WTC11 (cell line): ENCODE measurements at regions not wholly inside any gene's neighbourhood (a gene's known extent, or its start where the extent isn't known, plus 50 kb on each side); places are given as distances from the start of the nearest gene placed in this dataset.

Source experiments
- ATAC-seq: fragments of 200-7000 bp; cut with Tn5 transposase; 2 replicates; pipeline ENCODE4 v1.10.0; 2021; ENCODE audit warnings: mild to moderate bottlenecking, moderate library complexity
- CTCF ChIA-PET: fragments of 300-600 bp; sonication (Branson Sonifier 250); formaldehyde crosslinking; loops from one replicate; lab custom pipeline; 2021; ENCODE audit warnings: antibody characterized with exemption; lab: Charles Lee
- POLR2A ChIA-PET: fragments of 350-600 bp; sonication (Branson Sonifier 250); formaldehyde crosslinking; loops from one replicate; lab custom pipeline; 2021; ENCODE audit warnings: antibody characterized with exemption; lab: Charles Lee
- DNase-seq: peaks from one replicate; pipeline ENCODE4 v3.0.0; 2021; ENCODE audit warnings: low spot score
- H3K27ac Mint-ChIP-seq: 2 replicates; pipeline ENCODE4 v1.8.0; 2021; ENCODE audit warnings: mixed read lengths
- H3K27me3 Mint-ChIP-seq: 2 replicates; pipeline ENCODE4 v1.8.0; 2021; ENCODE audit warnings: low read depth, mild to moderate bottlenecking, moderate library complexity, mixed read lengths
- H3K36me3 Mint-ChIP-seq: 2 replicates; pipeline ENCODE4 v1.8.0; 2021; ENCODE audit warnings: mixed read lengths
- H3K4me1 Mint-ChIP-seq: 2 replicates; pipeline ENCODE4 v1.8.0; 2022; ENCODE audit warnings: mixed read lengths
- H3K4me3 Mint-ChIP-seq: 2 replicates; pipeline ENCODE4 v1.8.0; 2021; ENCODE audit warnings: mild to moderate bottlenecking, moderate library complexity, mixed read lengths
- H3K9me3 Mint-ChIP-seq: 2 replicates; pipeline ENCODE4 v1.8.0; 2021; ENCODE audit warnings: mixed read lengths
- CREB1 ChIP-seq: sonication (generic); formaldehyde crosslinking; IDR thresholded peaks from 2 replicates; pipeline ENCODE4 v1.8.0; 2023; ENCODE audit warnings: mild to moderate bottlenecking, missing genetic modification reagents
- FOXJ3 ChIP-seq: sonication (generic); formaldehyde crosslinking; IDR thresholded peaks from 2 replicates; pipeline ENCODE4 v1.9.0; 2021; ENCODE audit warnings: missing genetic modification reagents, mild to moderate bottlenecking, borderline replicate concordance
- GABPB1 ChIP-seq: sonication (generic); formaldehyde crosslinking; IDR thresholded peaks from 2 replicates; pipeline ENCODE4 v1.8.1; 2023; ENCODE audit warnings: mild to moderate bottlenecking, missing genetic modification reagents
- HMGA2 ChIP-seq: fragments of 250-450 bp; sonication (Bioruptor Pico); IDR thresholded peaks from 2 replicates; pipeline ENCODE4 v1.4.0; 2021; ENCODE audit warnings: mild to moderate bottlenecking, moderate library complexity
- JUN ChIP-seq: sonication (generic); formaldehyde crosslinking; IDR thresholded peaks from 2 replicates; pipeline ENCODE4 v1.8.0; 2023; ENCODE audit warnings: mild to moderate bottlenecking, missing genetic modification reagents
- MLX ChIP-seq: sonication (generic); formaldehyde crosslinking; IDR thresholded peaks from 2 replicates; pipeline ENCODE4 v1.8.1; 2023; ENCODE audit warnings: mild to moderate bottlenecking, missing genetic modification reagents, moderate library complexity
- OVOL2 ChIP-seq: fragments of 250-450 bp; sonication (Bioruptor Pico); IDR thresholded peaks from 2 replicates; pipeline ENCODE4 v1.9.0; 2021; ENCODE audit warnings: mild to moderate bottlenecking, borderline replicate concordance
- PRRX2 ChIP-seq: fragments of 250-450 bp; sonication (Bioruptor Pico); IDR thresholded peaks from 2 replicates; pipeline ENCODE4 v1.8.0; 2021; ENCODE audit warnings: mild to moderate bottlenecking
- SMAD4 ChIP-seq: sonication (generic); formaldehyde crosslinking; IDR thresholded peaks from 2 replicates; pipeline ENCODE4 v1.8.0; 2022; ENCODE audit warnings: mild to moderate bottlenecking, missing genetic modification reagents
- TP53 ChIP-seq: sonication (generic); formaldehyde crosslinking; IDR thresholded peaks from 2 replicates; pipeline ENCODE4 v1.8.1; 2023; ENCODE audit warnings: mild to moderate bottlenecking, missing genetic modification reagents
- USF2 ChIP-seq: sonication (generic); formaldehyde crosslinking; IDR thresholded peaks from 2 replicates; pipeline ENCODE4 v1.8.1; 2023; ENCODE audit warnings: mild to moderate bottlenecking, missing genetic modification reagents, moderate library complexity
- ZBTB21 ChIP-seq: sonication (generic); formaldehyde crosslinking; IDR thresholded peaks from 2 replicates; pipeline ENCODE4 v1.8.1; 2023; ENCODE audit warnings: mild to moderate bottlenecking, missing genetic modification reagents, borderline replicate concordance
- ZNF396 ChIP-seq: fragments of 250-450 bp; sonication (Bioruptor Pico); IDR thresholded peaks from 2 replicates; pipeline ENCODE4 v1.8.0; 2021; ENCODE audit warnings: mild to moderate bottlenecking, moderate library complexity, borderline replicate concordance
- ZNF425 ChIP-seq: fragments of 250-450 bp; sonication (Bioruptor Pico); conservative IDR thresholded peaks from 2 replicates; pipeline ENCODE4 v1.9.0; 2021; ENCODE audit warnings: mild to moderate bottlenecking
- ZNF512 ChIP-seq: sonication (generic); formaldehyde crosslinking; IDR thresholded peaks from 2 replicates; pipeline ENCODE4 v1.8.1; 2022; ENCODE audit warnings: missing genetic modification reagents, borderline replicate concordance
- TF ChIP-seq, protein P1 (sequence below): sonication (generic); formaldehyde crosslinking; IDR thresholded peaks from 2 replicates; pipeline ENCODE4 v1.8.1; 2023; ENCODE audit warnings: mild to moderate bottlenecking, missing genetic modification reagents
- TF ChIP-seq, protein P2 (sequence below): fragments of 250-450 bp; sonication (Bioruptor Pico); IDR thresholded peaks from 2 replicates; pipeline ENCODE4 v1.9.0; 2021; ENCODE audit warnings: mild to moderate bottlenecking
- TF ChIP-seq, protein P3 (sequence below): sonication (generic); formaldehyde crosslinking; IDR thresholded peaks from 2 replicates; pipeline ENCODE4 v1.8.1; 2023; ENCODE audit warnings: mild to moderate bottlenecking, moderate library complexity, missing genetic modification reagents

GRCh38 chr20:55783381-55783780, 221.9 kb downstream of the CBLN4 start:
- TF ChIP-seq OVOL2 (CRISPR knock-in tag) (no peak), SMAD4 (no peak), CREB1 (CRISPR knock-in tag) (no peak), PRRX2 (no peak), HMGA2 (CRISPR knock-in tag) (no peak), JUN (CRISPR knock-in tag) (no peak), ZNF512 (CRISPR knock-in tag) (no peak)
- TF ChIP-seq, protein P1, sequence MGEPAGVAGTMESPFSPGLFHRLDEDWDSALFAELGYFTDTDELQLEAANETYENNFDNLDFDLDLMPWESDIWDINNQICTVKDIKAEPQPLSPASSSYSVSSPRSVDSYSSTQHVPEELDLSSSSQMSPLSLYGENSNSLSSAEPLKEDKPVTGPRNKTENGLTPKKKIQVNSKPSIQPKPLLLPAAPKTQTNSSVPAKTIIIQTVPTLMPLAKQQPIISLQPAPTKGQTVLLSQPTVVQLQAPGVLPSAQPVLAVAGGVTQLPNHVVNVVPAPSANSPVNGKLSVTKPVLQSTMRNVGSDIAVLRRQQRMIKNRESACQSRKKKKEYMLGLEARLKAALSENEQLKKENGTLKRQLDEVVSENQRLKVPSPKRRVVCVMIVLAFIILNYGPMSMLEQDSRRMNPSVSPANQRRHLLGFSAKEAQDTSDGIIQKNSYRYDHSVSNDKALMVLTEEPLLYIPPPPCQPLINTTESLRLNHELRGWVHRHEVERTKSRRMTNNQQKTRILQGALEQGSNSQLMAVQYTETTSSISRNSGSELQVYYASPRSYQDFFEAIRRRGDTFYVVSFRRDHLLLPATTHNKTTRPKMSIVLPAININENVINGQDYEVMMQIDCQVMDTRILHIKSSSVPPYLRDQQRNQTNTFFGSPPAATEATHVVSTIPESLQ (CRISPR knock-in tag), result no peak
- TF ChIP-seq, protein P2, sequence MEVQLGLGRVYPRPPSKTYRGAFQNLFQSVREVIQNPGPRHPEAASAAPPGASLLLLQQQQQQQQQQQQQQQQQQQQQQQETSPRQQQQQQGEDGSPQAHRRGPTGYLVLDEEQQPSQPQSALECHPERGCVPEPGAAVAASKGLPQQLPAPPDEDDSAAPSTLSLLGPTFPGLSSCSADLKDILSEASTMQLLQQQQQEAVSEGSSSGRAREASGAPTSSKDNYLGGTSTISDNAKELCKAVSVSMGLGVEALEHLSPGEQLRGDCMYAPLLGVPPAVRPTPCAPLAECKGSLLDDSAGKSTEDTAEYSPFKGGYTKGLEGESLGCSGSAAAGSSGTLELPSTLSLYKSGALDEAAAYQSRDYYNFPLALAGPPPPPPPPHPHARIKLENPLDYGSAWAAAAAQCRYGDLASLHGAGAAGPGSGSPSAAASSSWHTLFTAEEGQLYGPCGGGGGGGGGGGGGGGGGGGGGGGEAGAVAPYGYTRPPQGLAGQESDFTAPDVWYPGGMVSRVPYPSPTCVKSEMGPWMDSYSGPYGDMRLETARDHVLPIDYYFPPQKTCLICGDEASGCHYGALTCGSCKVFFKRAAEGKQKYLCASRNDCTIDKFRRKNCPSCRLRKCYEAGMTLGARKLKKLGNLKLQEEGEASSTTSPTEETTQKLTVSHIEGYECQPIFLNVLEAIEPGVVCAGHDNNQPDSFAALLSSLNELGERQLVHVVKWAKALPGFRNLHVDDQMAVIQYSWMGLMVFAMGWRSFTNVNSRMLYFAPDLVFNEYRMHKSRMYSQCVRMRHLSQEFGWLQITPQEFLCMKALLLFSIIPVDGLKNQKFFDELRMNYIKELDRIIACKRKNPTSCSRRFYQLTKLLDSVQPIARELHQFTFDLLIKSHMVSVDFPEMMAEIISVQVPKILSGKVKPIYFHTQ (CRISPR knock-in tag), result no peak
- TF ChIP-seq, all 79 proteins: peak for 0
- ChIA-PET CTCF (no interaction called here), POLR2A (no interaction called here)
- H3K36me3 Mint-ChIP-seq, result peaks cover 64% of the 10 kb centered on the region
- H3K4me3 Mint-ChIP-seq, result no peak overlapping the region
- ATAC-seq (no peak), DNase-seq (no peak)
- peaks cover 11% of the 10 kb centered on the region for H3K27me3 Mint-ChIP-seq
- H3K27ac Mint-ChIP-seq, result no peak overlapping the region
- peaks cover 74% of the 10 kb centered on the region for H3K9me3 Mint-ChIP-seq
- no peaks in the 10 kb centered on the region for H3K4me1 Mint-ChIP-seq

GRCh38 chr20:55782912-55783253, 222.4 kb downstream of the CBLN4 start:
- CTCF ChIA-PET, result no interaction called here

More at GRCh38 chr20:55782912-55783253, 222.4 kb downstream of the CBLN4 start:
- DNase-seq (no peak), ATAC-seq (no peak)
- POLR2A ChIA-PET, result no interaction called here
- H3K4me1 Mint-ChIP-seq, result no peaks in the 10 kb centered on the region
- TF ChIP-seq MLX (CRISPR knock-in tag), result no peak
- TF ChIP-seq ZNF425 (CRISPR knock-in tag), result no peak
- no peak for TF ChIP-seq USF2 (CRISPR knock-in tag)
- TF ChIP-seq, protein P3, sequence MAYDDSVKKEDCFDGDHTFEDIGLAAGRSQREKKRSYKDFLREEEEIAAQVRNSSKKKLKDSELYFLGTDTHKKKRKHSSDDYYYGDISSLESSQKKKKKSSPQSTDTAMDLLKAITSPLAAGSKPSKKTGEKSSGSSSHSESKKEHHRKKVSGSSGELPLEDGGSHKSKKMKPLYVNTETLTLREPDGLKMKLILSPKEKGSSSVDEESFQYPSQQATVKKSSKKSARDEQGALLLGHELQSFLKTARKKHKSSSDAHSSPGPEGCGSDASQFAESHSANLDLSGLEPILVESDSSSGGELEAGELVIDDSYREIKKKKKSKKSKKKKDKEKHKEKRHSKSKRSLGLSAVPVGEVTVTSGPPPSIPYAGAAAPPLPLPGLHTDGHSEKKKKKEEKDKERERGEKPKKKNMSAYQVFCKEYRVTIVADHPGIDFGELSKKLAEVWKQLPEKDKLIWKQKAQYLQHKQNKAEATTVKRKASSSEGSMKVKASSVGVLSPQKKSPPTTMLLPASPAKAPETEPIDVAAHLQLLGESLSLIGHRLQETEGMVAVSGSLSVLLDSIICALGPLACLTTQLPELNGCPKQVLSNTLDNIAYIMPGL, result no peak
- TF ChIP-seq ZBTB21 (CRISPR knock-in tag), result no peak
- no peak for TF ChIP-seq FOXJ3 (CRISPR knock-in tag)
- TF ChIP-seq HMGA2 (CRISPR knock-in tag), result no peak
- TF ChIP-seq, protein P2 (CRISPR knock-in tag), result no peak
- no peak for TF ChIP-seq ZNF396 (CRISPR knock-in tag)
- no peak for TF ChIP-seq TP53
- TF ChIP-seq GABPB1, result no peak
- no peak overlapping the region for H3K4me3 Mint-ChIP-seq
- H3K36me3 Mint-ChIP-seq, result peaks cover 63% of the 10 kb centered on the region
- peaks cover 74% of the 10 kb centered on the region for H3K9me3 Mint-ChIP-seq
- H3K27me3 Mint-ChIP-seq, result peaks cover 11% of the 10 kb centered on the region
- no peak overlapping the region for H3K27ac Mint-ChIP-seq
